Colonic mucosa (tissue), 4 donors: ENCODE measurements at regions not wholly inside any gene's neighbourhood (a gene's known extent, or its start where the extent isn't known, plus 50 kb on each side); places are given as distances from the start of the nearest gene placed in this dataset.

Experiments used
- DNase-seq: peaks from one replicate; pipeline ENCODE4 v3.0.0-alpha.2; 2020
- H3K27ac ChIP-seq: fragments of 200-600 bp; one replicate; pipeline ENCODE4 v1.8.0; 2021
- H3K27me3 ChIP-seq: fragments of 200-600 bp; one replicate; pipeline ENCODE4 v1.8.0; 2021
- H3K36me3 ChIP-seq: fragments of 200-600 bp; one replicate; pipeline ENCODE4 v1.8.0; 2021
- H3K4me1 ChIP-seq: fragments of 200-600 bp; one replicate; pipeline ENCODE4 v1.8.0; 2021; ENCODE audit warnings: mild to moderate bottlenecking
- H3K4me3 ChIP-seq: fragments of 200-600 bp; one replicate; pipeline ENCODE4 v1.8.0; 2021
- H3K9ac ChIP-seq, 2 donors: one replicate each; pipeline ENCODE4 v1.7.0; 2013; ENCODE audit warnings: control low read depth in 2 of 2, low read depth in 2 of 2, low read length in 2 of 2
- H3K9me3 ChIP-seq: fragments of 200-600 bp; one replicate; pipeline ENCODE4 v1.8.0; 2021
- intact Hi-C: fragments of 100-400 bp; cut with DNase I; formaldehyde crosslinking; loops from one replicate; pipeline ENCODE4 v1.14.1; 2022
- TF ChIP-seq, protein P1 (sequence below): fragments of 200-600 bp; IDR thresholded peaks from one replicate; pipeline ENCODE4 v1.8.0; 2022; ENCODE audit warnings: antibody characterized with exemption, mild to moderate bottlenecking
- donor health status: healthy.
- donor health status: DM: no; HTN: no; CAD: no.
- donor health status: DM: no; HTN: no; CAD: no.

- intact Hi-C loops: no loop called here
- Histone ChIP-seq H3K9ac (no peak overlapping the region), H3K27me3 (no peaks in the 10 kb centered on the region), H3K27ac (no peak overlapping the region), H3K4me1 (no peaks in the 10 kb centered on the region), H3K36me3 (no peaks in the 10 kb centered on the region), H3K9me3 (no peaks in the 10 kb centered on the region), H3K4me3 (no peak overlapping the region)
- no peak for DNase-seq
- TF ChIP-seq, protein P1, sequence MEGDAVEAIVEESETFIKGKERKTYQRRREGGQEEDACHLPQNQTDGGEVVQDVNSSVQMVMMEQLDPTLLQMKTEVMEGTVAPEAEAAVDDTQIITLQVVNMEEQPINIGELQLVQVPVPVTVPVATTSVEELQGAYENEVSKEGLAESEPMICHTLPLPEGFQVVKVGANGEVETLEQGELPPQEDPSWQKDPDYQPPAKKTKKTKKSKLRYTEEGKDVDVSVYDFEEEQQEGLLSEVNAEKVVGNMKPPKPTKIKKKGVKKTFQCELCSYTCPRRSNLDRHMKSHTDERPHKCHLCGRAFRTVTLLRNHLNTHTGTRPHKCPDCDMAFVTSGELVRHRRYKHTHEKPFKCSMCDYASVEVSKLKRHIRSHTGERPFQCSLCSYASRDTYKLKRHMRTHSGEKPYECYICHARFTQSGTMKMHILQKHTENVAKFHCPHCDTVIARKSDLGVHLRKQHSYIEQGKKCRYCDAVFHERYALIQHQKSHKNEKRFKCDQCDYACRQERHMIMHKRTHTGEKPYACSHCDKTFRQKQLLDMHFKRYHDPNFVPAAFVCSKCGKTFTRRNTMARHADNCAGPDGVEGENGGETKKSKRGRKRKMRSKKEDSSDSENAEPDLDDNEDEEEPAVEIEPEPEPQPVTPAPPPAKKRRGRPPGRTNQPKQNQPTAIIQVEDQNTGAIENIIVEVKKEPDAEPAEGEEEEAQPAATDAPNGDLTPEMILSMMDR: no peak
Observed at GRCh38 chr12:71007781-71008404, 87.4 kb upstream of the PTPRR start.

DNA sequence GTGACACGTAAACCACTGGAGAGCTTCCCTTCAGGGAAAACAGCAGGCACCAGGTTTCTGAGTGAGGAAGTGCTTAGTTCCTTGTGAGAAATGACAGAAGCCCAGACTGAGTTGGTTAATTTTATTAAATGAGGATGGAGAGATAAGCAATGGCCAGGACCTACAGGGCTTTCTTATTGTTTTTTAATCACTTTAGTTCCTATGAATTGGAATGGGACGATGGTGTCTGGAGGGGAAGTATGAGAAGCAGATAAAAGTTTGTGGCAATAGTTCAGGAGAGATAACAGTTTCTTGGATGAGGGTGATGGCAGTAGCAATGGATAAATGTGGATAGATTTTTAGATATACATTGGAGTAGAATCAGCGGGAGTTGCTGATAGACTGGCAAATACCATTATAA lies 86.5 kb upstream of the PTPRR start:
- DNase-seq: no peak
- Histone ChIP-seq H3K27me3 (no peaks in the 10 kb centered on the region), H3K36me3 (no peaks in the 10 kb centered on the region), H3K4me3 (no peak overlapping the region), H3K9ac (no peak overlapping the region), H3K27ac (no peak overlapping the region), H3K9me3 (no peaks in the 10 kb centered on the region), H3K4me1 (no peaks in the 10 kb centered on the region)
- intact Hi-C loops: no loop called here
- TF ChIP-seq, protein P1: no peak

- intact Hi-C loops: no loop called here
- no peak overlapping the region for H3K9ac ChIP-seq
- no peaks in the 10 kb centered on the region for H3K4me1 ChIP-seq
- no peaks in the 10 kb centered on the region for H3K9me3 ChIP-seq
- H3K36me3 ChIP-seq: no peaks in the 10 kb centered on the region
- no peak overlapping the region for H3K4me3 ChIP-seq
- H3K27ac ChIP-seq: no peak overlapping the region
- TF ChIP-seq, protein P1: no peak
- H3K27me3 ChIP-seq: no peaks in the 10 kb centered on the region
- DNase-seq: no peak
Observed at GRCh38 chr12:71005166-71005565, 84.6 kb upstream of the PTPRR start.

DNA sequence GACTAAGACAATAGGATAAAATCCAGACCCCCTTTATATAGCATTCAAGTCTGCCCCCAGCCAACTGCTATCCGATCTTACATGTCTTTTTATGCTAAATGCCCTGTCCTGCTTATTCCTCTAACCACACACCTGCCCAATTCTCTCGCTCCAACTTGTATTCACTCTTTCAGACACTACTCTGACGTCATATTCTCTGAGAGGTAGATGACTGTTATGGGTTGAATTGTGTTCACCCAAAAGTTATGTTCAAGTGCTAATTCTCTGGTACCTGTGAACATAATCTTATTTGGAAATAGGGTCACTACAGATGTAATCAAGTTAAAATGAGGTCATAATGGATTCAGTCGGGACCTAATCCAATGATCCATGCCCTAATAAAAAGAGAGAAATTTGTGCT lies 84.0 kb upstream of the PTPRR start:
- H3K9ac ChIP-seq: no peak overlapping the region
- H3K4me1 ChIP-seq: no peaks in the 10 kb centered on the region
- TF ChIP-seq, protein P1: no peak
- no peak overlapping the region for H3K4me3 ChIP-seq
- H3K27me3 ChIP-seq: no peaks in the 10 kb centered on the region
- H3K36me3 ChIP-seq: no peaks in the 10 kb centered on the region
- H3K9me3 ChIP-seq: no peaks in the 10 kb centered on the region
- intact Hi-C loops: no loop called here
- H3K27ac ChIP-seq: no peak overlapping the region
- DNase-seq: no peak

- H3K4me3 ChIP-seq: no peak overlapping the region
- no peak overlapping the region for H3K9ac ChIP-seq
- H3K27ac ChIP-seq: no peak overlapping the region
- TF ChIP-seq, protein P1: no peak
- intact Hi-C loops: no loop called here
- no peaks in the 10 kb centered on the region for H3K36me3 ChIP-seq
- no peak for DNase-seq
- H3K4me1 ChIP-seq: no peaks in the 10 kb centered on the region
- H3K27me3 ChIP-seq: no peaks in the 10 kb centered on the region
- H3K9me3 ChIP-seq: no peaks in the 10 kb centered on the region
Observed at GRCh38 chr12:71000748-71001147, 80.2 kb upstream of the PTPRR start.
